GM21367 (cell line): ENCODE measurements at regions not wholly inside any gene's neighbourhood (a gene's known extent, or its start where the extent isn't known, plus 50 kb on each side); places are given as distances from the start of the nearest gene placed in this dataset.
"Not testable (repeated sequence)": the region's sequence is repeated elsewhere in the genome, so short reads cannot be mapped to it uniquely, and the experiment has no call there.

Experiments used
- ATAC-seq: cut with Tn5 transposase; IDR thresholded peaks from one replicate; pipeline ENCODE4 v1.9.1; 2021; ENCODE audit not compliant: unreplicated experiment

- not testable (repeated sequence) for ATAC-seq
Measured at GRCh38 chr16:29278097-29278871, 128.2 kb downstream of the NPIPB11 start.

- ATAC-seq, result not testable (repeated sequence)
Measured at GRCh38 chr16:29276446-29276845, 130.1 kb downstream of the NPIPB11 start.

- not testable (repeated sequence) for ATAC-seq
Measured at GRCh38 chr16:29274055-29275035, 132.2 kb downstream of the NPIPB11 start.

DNA sequence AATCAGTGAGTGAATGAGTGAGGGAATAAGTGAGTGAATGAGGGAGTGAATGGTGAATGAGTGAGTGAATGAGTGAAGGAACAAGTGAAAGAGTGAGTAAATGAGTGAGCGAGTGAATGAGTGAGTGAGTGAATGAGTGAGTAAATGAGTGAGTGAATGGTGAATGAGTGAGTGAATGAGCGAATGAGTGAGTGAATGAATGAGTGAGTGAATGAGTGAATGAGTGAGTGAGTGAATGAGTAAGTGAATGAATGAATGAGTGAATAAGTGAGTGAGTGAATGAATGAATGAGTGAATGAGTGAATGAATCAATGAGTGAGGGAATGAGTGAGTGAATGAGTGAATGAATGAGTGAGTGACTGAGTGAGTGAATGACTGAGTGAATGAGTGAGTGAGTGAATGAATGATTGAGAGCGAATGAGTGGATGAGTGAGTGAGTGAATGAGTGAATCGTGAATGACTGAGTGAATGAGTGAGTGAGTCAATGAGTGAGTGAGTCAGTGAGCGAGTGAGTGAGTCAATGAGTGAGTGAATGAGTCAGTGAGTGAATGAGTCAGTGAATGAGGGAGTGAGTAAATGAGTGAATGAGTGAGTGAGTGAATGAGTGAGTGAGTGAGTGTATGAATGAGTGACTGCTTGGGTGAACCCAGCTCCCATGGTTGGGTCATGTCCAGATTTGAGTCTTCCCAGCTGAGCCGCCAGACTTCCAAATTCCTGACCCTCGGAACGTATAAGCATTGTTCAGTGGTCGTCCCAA, 133.0 kb downstream of the NPIPB11 start:
- not testable (repeated sequence) for ATAC-seq

DNA sequence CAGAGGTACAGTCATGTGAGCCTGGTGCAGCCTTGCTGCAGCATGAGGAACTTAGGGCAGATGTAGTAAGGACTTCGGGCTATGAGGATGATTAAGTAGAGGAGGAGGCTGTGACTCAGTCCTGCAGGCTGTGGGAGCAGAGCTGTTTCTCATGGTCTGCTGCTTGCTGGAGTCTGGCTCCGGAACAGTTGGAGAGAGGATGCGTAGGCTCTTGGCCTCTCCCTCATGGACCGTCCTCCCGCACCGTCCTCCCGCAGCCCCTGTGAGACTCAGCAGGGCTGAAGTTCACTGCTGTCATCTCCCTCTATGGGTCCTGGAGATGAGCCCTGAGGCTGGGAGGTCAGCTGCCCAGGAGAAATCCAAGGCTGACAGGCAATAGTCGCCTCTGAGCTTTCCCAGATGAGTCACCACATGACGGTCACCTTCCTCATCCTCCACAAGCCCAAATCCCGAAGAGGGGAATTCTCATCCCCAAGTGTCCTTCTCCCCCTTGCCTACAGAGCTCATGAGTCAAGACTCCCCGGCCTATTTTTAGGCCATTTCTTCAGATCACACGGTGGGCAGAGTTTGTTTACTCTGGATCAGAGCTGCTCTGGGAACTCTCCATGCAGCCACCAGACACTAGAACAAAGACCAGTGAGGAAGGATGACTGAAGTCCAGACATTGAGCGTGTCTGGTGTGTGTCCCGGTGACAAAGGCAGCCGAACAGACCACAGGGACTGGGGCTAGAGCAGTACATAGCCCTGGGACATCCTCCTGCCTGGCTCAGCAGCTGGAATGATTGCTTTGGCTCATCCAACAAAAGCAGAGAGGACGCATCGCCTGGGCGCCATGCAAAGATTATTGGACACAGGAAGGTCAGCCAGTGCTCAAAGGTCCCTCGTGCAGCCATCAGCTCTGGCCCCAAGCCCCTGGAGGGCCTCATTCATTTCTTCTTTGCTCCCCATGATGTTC, 134.5 kb downstream of the NPIPB11 start:
- not testable (repeated sequence) for ATAC-seq

GRCh38 chr16:29270923-29271322, 135.6 kb downstream of the NPIPB11 start:
- not testable (repeated sequence) for ATAC-seq

DNA sequence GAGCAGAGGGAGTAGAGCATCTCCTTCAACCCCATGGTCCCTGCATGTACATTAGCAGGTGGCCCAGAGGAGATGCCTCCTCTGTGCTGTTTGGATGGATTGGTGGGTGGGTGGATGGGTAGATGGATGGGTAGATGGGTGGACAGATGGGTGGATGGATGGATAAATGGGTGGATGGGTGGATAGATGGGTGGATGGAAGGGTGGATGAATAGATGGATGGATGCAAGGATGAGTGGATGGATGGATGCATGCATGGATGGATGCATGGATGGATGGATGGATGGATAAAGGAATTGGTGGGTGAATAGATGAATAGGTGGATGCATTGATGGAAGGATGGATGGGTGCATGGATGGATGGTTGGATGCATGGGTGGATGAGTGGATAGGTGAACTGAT, 136.5 kb downstream of the NPIPB11 start:
- ATAC-seq, result not testable (repeated sequence)

DNA sequence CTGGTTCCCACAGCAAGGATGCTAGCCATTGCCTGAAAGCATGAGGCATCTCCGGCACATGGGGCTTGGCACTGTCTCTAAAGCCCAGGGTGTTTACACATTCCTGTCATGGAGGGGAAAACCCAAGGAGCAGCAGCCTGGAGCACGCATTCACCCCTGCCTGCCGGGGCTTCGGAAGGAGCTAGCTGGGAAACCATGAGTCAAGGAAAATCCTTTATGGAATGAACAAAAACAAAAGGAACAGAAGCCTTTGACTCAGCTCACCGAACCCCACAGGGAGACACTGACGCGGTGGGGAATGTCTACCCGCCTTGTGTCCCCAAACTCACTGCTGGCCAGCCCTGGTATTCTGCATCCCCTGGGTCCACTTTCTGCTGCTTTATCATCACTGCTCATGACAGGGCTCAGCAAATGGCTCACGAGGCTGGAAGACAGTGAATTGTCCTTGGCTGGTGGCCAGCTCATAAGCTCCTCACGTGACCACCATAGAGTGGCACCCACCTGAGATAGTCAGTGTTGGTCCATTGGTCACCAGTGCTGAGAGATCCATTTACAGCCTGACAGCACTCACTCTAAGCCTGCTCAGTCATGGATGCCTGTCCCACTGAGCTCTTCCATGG, 137.2 kb downstream of the NPIPB11 start:
- not testable (repeated sequence) for ATAC-seq

DNA sequence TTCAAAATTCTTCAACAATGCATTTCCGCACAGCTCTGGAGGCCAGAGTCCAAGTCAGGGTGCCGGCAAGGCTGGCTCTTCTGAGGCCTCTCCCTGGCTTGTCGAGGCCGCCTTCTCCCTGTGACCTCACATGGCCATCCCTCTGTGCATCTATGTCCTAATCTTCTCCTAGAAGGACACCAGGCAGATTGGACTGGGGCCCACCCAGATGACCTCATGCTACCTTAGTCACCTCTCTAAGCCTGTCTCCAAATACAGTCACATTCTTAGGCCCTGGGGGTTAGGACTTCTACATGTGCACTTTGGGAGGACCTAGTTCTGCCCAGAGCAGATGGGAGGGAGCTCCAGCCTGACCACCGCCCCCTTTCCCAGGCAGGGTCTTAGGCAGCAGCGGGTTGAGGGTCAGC, 137.7 kb downstream of the NPIPB11 start:
- not testable (repeated sequence) for ATAC-seq

DNA sequence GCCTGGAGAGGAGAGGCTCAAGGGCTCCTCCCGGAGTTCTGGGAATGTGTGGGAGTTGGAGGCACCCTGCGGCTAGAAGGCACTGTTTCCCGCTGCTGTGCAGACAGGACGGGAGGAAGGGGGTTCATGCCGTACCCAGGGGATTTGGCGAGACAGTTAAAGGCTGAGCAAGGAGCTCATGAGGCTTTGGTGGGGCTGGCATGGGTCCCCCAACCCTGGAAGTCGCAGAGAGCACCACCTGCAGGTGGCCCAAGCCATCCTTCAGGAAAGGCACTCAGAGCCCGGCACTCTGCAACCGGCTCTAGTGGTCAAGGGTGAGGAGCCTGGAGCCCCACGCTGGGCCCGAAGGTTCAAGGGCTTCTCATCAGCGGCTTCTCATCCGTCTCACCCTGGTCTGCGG, 138.2 kb downstream of the NPIPB11 start:
- not testable (repeated sequence) for ATAC-seq

DNA sequence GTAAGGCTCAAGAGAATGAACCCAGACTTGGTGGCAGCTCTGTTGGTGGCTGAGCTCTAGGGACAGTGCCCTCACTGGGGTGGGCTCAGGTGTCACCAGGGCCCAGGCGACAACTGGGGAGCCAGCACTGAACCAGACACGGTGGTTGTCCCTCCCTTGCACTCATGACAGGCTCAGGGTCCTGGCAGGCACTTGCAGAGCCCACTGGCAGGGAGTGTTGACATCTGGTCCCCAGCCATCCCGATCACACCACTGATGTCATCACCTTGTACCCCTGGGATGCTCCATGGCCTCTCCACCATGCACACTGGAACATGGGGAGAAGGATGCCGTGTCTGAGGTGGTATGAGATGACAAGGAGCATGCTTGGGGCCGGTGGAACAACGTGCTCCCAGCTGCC, 138.6 kb downstream of the NPIPB11 start:
- not testable (repeated sequence) for ATAC-seq

DNA sequence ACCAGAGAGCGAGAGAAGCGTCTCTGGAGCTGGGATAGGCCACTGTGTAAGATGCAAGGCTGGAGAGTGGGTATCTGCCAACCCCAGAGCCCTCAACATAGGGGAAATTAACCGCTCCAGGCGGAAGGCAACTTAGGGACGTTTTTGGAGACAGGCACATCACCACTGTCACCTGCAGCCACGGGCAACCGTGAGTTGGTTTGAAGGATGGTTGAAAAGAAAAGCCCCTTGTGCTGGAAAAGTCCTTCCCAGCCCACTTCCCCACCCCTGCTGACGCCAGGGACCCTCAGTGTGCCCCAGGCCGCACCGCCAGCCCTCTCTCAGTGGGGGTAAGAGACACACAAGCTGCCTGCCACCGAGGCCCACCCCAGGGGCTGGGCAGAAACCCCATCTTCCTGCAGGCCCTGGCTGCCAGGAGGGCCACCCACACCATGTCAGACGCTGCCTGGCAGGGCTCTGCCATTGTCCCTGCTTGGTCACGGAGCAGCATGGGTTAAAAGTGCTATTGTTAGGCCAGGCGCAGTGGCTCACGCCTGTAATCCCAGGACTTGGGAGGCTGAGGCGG, 139.4 kb downstream of the NPIPB11 start:
- not testable (repeated sequence) for ATAC-seq

GRCh38 chr16:29266612-29267011, 139.9 kb downstream of the NPIPB11 start:
- ATAC-seq, result not testable (repeated sequence)

GRCh38 chr16:29265255-29265853, 141.2 kb downstream of the NPIPB11 start:
- ATAC-seq, result not testable (repeated sequence)

DNA sequence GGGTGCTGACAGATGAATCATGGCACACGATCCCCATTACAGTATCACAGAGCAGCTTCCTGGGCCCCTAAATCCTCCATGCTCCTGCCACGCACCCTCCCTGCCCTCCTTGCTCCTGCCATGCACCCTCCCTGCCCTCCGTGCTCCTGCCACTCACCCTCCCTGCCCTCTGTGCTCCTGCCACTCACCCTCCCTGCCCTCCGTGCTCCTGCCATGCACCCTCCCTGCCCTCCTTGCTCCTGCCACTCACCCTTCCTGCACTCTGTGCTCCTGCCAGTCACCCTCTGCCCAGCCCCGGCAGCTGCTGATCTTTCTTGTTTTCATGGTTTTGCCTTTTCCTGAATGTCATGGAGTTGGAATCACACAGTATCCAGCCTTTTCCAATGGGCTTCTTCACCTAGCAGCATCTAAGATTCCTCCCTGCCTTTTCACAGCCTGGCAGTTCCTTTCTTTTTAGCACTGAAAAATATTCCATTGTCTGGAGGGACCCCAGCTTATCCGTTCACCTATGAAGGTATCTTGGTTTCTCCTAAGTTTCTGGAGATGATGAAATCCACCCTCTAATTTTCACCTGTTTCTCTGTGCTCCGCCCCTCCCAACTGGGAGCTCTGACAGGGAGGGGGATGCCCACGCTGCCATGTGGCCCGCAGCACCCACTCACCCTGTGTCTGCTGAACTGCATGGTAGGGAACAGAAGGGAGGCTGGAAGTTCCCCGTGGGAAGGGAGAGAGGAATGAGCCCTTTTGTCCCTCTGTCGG, 142.3 kb downstream of the NPIPB11 start:
- ATAC-seq, result not testable (repeated sequence)

GRCh38 chr16:29262725-29263124, 143.8 kb downstream of the NPIPB11 start:
- not testable (repeated sequence) for ATAC-seq

DNA sequence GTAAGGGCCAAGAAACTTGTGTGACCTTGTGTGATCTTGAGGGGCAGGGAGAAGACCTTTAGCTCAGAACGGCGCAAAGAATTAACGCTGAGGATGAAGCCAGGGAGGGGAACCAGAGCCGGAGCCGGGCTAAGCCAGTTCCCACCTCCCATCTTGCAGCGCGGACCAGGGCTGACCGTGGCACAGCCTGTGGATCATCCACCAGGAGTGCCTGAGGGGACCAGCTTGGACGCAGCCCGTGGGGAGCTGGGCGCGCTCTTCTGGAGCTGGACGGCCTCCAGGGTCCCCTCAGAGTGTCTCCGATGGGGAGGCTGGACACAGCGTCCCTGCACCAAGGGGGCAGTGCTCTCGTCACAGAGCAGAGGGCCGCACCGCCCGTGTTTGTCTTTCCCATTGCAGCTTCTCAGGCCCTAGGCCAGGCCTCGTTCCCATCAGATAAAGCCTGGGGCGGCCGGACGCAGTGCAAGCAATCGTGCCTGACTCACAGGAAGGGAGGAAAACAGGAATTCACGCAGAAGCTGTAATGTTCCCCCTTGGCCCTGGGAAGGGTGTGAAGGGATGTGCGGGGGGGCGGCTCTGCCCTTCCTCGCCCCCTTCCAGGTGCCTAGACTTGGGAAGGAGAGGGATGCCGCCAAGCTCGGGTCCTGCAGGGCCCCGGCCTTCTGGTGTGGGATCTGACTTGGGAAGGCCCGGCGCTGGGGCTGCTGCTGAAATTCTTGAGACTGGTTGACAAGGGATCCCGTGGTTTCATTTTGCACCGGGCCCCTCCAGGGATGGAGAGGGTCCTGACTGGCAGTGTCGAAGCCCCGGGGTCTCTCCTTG, 144.9 kb downstream of the NPIPB11 start:
- ATAC-seq, result not testable (repeated sequence)
